Medulla oblongata (tissue), 1 donor: ENCODE measurements at regions not wholly inside any gene's neighbourhood (a gene's known extent, or its start where the extent isn't known, plus 50 kb on each side); places are given as distances from the start of the nearest gene placed in this dataset.

Experiments used
- DNase-seq: peaks from one replicate; pipeline ENCODE4 v3.0.0-alpha.2; 2015; ENCODE audit errors: extremely low spot score

DNA sequence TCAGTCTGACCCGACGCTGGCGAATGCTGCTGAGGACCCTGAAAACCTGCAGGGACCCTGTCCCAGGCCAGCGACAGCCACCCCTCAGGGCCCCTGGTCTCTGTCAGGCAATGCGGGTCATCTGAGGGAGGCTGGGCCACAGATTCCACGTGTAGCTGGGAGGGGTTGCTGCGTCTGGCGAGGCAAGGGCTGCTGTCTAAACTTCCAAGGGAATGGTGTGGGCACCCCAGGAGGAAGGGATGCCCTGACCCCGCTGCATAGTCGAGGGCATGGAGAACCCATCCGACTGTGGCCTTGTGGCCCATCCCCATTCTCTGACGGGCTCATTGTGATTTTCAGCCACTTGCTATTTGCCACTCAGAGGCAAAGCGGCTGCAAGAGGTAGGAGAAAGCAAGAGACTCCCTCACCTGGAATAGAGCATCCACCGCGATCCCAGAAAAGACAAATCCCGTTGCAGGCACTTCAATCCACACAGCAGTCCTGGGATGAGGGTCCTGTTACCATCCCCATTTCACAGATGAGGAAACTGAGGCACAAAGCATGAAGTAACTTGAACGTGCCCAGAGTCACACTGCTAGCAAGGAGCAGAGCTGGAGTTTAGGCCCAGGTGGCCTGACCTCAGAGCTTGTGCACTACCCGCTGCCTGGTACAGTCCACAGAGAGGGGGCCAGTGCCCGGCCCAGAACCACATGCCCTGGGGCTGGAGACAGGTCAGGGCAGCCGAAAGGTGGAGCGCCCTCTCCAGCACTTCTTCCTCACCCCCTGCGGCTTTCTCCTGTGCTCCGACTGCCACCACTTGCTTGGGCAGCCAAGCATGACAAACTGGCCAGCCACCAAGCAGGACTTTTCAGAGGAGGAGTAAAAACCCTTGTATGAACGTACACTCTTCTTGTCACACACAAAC, 163.8 kb upstream of the KLF14 start:
- no peak for DNase-seq

DNA sequence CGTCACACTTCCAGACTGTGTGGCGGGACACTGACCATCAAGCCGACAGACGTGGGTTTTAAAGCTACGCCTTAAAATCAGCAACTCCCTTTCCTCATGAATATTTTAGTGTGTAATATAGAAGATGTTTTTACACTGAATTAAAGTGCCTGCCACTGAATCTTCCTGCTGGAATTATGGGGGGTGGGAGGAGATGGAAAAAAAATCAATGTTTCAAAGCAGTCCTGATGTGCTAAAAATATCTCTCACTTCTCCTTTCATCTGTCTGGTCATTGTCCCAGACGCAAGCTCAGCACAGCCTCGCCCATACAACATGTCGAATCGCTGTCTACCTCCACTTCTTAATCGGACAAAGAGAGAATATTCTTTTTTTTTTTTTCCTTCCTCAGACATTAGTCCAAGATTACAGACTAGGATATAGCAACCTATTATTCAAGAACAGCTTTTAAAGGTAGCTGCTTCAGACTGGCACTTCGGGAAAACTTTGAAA, 165.1 kb upstream of the KLF14 start:
- DNase-seq = no peak

DNA sequence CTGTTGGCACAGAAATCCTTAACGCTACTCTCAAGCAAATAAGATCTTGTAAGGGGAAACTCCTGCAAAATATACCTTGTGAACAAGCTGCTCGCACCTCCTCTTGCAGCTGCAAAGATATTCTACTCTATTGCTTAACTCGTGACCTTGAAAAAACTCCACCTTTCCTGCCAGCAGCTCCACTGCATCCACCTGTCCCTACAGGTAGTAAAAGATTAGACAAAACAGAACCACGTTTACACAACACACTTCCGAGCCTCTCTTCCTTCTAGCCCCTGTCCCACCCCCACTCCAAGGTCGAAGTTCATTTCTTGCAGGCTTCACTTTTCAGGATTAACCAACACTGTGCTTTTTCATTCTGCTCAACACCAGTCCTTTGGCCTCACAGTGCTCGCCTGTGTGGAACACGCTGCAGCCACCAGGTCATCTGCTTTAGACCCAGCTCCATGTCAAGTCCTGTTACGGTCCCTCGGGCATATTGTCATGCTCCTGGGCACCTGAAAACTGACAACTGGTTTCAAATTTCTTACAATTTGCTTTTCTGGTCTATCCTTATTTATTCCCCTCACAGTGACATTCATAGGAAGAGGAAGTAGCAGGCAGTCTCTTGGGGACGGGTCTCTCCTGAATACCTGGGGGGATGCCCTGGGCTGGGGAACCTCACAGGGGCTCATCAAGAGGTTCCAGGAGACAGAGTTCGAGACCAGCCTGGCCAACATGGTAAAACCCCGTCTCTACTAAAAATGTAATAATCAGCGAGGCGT, 165.8 kb upstream of the KLF14 start:
- DNase-seq = no peak

DNA sequence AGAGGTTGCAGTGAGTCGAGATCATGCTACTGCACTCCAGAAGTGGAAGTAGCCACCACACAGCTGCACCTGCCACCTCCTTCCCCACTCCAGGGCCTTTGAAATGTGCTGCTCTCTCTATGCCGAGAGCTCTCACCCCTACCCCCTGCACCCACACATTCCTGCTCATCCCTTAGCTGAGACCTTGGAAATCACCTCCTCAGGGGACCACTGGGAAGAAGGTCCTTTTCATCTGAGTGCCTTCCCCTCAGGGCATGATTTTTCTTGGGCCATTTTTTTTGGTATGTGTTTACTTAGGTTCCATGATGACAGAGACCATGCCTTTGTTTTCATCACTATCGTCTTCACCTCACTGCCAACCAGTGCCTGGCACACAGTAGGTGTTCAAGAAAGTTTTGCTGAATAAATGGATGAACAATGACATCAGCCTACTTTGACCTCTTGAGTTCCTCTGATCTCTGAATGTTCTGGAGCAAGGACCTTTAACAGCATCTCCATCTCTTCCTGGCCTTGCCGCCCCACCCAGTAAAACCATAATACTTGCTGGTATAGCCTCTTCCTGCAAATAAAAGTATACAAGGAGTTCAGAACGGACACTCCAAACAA, 166.6 kb upstream of the KLF14 start:
- no peak for DNase-seq

DNA sequence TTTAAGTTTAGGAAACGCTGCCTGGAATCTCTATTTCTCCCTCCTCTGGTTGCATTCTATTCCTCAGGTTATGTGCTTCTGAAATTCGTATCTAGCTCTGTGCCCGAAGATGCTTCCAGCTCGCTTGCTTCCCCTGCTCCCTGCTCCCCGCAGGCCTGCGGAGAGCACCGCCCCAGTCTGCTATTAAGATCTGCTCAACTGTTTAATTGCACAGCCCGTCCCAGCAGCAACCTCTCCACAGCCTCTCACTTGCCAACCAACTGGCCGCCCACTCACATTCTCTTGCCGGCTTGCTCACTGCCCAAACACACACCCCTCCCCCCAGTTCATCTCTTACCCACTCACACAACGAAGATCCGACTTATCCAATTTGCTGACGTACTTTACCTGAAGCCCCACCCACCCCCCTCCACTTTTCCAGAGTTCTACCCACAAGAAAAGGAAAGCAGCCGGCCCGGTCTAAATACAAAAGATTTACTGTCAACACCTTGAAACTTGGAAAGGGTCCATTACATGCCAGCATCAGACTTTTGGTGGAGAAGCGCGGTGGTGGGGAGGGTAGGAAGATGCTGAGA, 167.3 kb upstream of the KLF14 start:
- peak; percentile 63 for DNase-seq

DNA sequence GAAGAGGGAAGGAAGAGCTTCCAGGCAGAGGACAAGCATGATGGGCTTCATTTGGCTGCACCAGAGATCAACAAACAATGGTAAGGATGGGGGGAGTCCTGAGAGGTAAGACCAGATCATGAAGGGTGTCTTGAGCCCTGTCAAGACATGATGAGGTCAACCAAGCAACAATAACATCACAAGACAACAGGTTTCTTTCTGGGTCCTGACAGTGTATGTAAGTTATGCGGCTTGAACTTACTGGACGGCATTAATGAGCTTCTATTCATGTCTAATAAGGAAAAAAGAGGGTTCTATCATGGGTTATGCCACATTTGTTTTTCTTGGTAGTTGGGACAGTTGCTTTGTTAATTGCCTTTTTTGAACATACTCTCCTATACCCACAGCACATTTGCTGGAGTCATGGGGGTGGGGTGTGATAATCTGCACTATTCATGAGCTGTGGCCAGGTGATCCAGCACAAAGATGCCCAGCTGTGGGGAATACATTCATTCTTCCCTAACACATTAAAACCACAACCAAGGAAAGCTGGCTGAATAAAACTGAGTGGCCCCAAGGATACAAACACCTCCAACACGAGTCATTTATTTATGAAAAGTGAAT, 168.8 kb upstream of the KLF14 start:
- no peak for DNase-seq

DNA sequence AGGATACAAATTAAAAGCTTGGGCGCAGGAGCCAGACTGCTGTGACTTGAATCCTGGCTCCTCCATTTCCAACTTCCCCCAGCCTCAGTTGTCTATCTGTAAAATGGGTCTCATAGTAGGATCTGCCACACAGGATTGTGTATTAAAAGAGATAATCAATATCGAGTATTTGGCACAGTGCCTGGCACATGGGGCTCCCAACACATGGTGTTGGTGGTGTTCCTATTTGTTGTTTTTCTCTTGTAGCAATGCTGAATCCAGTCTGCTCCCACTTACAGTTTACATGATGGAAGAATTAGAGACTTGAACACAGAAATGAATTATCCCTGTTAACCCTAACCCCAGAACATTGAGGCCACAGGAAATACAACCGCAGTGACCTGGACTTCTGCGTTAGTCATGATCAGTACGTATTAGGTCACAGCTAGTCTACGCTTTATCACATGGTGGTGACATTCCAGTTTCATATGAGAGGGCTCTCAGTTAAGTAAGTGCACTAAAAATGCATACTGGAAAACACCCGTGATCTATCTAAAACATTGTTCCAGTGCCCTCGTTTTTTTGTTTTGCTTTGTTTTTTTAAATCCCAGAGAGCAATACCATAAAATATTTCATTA, 169.5 kb upstream of the KLF14 start:
- no peak for DNase-seq

DNA sequence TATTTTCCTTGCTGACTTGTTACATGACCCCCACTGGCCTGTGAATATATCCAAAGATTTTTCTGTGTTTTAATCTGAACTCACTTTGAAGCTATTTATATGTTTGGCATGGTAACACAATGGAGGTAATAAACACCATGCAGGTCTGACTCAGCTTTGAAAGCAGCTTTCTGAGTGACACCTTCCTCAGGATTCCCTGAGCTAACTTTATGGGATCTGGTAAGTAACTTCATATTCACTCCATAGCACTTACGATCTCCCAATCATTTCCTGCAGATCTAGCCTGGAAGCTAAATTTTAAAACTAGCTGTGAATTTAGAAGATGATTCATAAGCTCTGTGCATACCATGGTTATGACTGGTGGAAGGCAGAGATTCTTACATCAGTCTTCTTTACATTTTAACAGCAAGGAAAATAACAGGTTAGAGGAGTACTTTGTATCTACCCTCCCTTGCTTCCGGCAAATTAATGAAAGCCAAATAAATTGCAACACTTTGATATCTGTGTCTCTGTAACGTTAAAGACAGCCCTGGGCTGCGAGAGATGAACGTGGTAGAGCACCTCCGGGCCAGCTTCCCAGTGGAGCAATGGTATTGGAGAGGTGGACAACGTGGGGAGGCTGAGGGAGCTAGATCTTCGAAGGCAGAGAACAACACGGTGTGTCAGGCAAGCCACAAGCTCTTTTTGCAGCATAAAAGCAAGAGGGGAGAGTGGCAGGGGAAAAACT, 170.2 kb upstream of the KLF14 start:
- no peak for DNase-seq

DNA sequence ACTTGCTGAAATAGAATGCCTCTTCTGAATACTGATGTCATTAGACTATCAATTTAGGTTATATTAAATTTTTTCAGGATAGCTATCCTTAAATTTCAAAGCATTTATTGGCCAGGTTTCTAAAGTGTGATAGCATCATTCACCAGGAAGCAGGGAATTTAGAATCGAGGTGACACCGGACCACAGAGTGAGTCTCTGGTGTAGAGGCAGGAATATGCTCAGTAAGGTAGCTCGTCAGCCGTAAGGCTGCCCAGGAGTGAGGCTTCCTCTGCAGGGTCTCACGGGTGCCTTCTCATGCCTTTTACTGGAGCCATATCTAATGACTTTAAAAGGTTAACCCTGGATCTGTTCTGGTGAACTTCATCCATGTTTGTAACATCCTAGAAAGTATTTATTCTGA, 170.8 kb upstream of the KLF14 start:
- no peak for DNase-seq

DNA sequence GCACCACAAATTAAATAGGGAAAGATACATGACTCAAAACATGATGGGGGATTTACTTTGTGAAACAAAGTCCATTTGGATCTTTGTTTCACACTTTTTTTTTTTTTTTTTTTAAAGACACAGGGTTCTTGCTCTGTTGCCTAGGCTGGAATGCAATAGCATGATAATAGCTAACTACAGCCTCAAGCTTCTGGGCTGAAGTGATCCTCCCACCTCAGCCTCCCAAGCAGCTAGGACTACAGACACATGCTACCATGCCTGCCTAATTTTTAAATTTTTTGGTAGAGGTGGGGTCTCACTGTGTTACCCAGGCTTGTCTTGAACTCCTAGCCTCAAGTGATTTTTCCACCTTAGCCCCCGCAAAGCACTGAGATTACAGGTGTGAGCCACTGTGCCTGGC, 172.6 kb upstream of the KLF14 start:
- no peak for DNase-seq

DNA sequence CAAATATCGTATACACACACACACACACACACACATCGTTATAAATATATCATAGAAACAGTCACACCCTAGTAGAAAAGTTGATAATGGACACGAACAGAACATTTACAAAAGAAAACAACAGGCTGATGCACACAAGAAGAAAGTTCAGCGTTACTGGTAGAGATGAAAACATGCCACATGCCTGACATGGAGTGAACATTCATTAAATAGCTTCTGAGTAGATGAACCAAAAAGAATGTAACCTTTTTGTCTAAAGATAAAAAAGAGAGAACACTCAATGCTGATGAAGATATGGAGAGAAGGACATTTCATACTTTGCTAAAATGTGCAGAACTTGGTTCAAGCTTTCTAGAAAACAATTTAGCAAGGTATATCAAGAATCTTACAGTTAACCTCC, 173.4 kb upstream of the KLF14 start:
- DNase-seq = no peak

DNA sequence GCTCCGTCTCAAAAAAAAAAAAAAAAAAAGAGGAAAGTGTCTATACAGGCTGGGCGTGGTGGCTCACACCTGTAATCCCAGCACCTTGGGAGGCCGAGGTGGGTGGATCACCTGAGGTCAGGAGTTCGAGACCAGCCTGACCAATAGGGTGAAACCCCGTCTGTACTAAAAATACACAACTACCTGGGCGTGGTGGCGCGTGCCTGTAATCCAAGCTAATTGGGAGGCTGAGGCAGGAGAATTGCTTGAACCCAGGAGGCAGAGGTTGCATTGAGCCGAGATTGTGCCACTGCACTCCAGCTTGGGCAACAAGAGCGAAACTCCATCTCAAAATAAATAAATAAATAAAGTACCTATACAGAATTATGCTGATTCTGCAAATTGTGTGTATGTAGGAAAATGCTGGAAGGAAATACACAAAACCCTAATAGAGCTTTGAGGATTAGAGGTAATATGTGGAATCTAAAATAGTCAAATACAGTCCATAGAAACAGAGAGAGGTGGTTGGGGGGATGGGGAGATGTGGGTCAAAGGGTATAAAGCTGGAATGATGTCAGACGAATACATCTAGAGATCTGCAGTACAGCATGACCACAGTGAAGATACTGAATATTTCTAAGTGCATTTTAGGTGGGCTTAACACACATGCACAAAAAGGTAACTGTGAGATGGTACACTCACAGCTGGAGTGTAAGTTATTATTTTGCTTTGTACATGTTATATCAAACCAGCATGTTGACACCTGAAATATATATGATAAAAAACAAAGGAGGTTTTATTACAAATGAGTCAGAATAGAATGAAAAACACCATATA, 174.5 kb upstream of the KLF14 start:
- no peak for DNase-seq

DNA sequence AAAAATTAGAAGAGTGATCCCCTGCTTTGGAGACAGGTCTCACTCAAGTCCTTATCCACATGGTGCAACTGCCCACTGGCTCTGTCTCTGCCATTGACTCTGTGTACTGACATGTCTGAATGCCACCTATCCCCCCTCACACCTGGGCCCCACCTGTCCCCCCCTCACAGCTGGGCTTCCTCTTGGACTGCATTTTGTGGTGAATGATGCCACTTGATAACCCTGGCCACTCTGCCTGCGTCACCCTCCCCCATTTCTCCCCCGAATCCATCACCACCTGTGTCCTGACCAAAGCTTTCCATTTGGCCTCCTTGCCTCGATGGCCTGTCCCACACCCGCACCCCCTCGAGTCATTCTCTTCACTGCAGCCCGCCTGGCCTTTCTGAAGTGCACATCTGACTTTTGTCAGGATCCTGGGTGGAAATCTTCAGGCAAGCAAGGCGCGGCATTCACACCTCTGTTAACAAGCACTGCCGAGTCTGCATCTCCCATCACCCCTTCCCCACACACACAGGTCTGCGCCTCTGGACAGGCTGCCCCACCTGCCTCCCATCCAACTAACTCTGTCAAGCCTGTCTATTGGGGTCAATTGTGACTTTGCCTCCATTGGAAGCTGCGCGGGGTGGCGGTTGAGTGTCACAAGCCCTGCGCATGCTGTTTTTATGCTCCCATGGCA, 175.3 kb upstream of the KLF14 start:
- no peak for DNase-seq

DNA sequence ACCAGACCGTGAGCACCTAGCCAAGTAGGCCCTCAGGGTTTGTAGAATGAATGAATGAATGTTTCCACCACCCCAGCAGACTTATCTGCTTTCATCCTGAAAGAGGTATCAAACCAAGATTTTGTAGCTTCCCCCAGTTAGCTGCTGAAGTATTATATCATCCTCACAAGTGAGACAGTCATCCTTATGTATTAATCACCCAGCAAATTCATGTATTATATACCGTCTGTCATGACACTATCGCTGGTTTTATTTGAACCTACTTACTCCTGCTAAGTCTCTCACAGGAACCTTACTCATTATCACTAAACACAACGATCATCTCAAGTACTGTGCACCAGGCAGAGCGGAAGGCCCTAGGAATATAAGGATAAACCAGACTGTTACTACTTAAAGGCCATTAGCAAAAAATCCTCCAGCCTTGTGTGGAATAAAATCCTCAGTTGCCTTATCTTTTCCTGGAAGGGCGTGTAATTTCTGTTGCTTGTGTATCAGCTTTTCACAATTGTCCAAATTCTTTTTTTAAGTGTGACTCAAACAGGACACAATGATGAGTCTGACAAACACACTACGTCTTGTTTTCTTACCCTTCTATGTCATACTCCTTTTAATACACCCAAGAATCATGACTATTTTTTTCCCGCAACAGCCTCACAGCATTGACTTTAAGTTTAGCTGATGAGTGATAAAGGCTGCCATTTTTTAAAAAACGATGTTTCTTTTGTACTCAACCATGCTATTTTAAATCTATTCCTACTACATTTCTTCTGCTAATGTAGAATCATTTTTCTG, 176.1 kb upstream of the KLF14 start:
- DNase-seq = no peak

DNA sequence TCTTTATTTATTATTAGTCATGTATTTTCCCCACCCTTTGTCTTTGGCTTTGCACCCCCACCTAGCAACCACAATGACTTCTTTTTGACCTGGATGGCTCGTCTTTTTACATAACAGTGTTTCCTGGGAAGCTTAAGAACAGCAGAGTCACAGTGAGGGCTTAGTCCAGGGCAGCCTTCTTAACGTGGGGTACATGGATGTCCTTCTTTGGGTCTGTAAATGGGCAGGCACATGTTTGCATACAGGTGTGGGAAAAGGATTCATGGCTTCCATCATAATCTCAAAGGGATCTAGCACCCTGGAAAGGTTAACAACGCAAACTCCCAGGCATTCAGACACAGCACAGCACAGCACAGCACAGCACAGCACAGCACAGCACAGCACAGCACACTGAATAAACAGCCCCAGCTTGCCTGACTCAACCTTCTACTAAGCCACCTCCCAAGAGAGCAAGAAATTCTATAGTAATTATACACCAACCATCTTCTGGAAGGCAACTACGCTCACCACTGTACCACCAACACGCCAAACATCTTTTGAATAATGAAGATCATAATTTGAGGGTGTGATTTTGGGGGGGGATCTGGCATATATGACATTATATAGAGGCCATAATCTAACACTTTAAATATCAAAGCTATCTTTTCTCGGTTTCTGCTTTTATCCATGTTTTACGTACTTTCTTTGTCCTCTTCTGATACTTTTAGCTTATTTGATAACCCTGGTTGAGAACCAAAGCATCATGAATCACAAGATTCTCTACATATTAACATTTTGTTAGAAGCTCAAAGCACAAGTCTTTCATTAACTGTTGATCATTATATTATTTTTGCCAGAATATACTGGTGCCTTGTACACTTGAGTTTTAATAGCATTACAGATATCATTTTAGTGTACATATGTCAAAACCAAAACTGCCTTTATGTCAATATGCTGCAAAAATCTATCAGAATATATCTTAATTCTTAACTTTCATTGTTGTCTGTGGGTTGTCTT, 177.2 kb upstream of the KLF14 start:
- DNase-seq = no peak

DNA sequence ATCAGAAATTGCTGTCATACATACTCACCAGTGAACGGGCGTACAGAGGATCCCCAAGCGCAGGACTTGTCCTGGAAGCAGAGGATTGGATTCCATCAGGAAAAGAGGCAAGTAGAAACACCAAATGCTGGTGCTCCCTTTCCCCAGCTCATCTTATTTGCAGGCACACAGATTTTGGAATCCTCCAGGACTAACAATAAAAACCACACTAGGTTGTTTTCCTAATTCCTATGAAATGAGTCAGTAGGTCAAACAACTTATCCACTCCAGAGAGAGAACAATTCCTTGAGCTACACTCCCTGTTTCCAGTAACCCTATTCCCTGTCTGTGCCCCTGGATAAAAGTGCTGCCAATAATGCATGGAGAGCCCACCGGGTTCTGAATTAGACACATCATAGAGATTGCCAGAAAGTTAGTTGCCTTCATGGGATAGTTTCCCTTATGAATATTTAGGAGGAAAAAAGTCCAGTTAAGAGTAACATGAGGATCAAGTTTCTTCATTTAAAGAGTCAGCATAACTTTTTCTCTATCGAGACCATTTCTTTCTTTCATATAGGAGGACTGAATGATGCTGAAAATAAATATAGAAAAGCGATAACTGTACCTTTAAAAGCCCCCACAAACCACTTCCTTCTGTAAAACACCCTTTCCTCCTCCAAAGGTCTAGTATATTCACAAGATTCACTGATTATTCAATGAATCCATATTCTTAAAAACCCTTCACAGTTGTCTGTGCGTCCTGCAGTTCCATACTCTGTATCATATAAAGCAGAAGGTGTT, 178.3 kb upstream of the KLF14 start:
- no peak for DNase-seq
